GM10266 (cell line): ENCODE measurements at regions not wholly inside any gene's neighbourhood (a gene's known extent, or its start where the extent isn't known, plus 50 kb on each side); places are given as distances from the start of the nearest gene placed in this dataset.
"Not testable (repeated sequence)": the region's sequence is repeated elsewhere in the genome, so short reads cannot be mapped to it uniquely, and the experiment has no call there.

Source experiments
- DNase-seq: peaks from one replicate; pipeline ENCODE4 v3.0.0; 2012; ENCODE audit errors: extremely low spot score
- TF ChIP-seq, protein P1 (sequence below): IDR thresholded peaks from 2 replicates; pipeline ENCODE4 v1.5.1; 2012; ENCODE audit warnings: mild to moderate bottlenecking, low read depth; ENCODE audit not compliant: control insufficient read depth, insufficient read depth; ENCODE audit errors: missing control alignments

DNA sequence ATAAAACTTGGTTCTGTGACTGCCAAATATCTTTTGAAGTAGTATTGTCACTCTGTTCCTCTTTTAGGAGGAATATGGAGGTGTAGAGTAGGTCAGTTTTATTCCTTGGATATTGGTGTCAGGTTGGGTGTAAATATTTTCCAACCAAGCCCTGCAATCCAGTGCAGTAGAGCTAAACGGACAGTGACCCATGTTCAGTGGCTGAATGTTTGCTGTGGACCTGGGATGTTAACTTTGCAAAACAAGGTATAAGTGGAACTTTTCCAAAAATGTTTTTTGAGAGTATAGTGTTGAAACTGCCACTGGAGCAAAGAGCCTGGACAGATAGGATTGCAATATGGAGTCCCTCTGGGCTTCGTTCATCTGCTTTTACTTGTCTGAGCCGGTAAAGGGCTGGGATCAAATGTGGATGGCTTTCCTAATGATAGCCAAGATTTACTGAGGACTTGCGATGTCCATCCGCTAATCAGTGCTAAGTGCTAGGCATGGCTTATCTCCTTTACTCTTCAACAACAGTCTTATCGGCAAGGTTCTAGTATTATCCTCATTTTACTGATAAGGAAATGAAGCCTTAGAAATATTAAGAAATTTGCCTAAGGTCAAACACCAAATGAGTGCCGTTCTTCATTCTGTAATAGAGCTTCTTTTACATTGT, 69.0 kb upstream of the BACH2 start:
- TF ChIP-seq, protein P1, sequence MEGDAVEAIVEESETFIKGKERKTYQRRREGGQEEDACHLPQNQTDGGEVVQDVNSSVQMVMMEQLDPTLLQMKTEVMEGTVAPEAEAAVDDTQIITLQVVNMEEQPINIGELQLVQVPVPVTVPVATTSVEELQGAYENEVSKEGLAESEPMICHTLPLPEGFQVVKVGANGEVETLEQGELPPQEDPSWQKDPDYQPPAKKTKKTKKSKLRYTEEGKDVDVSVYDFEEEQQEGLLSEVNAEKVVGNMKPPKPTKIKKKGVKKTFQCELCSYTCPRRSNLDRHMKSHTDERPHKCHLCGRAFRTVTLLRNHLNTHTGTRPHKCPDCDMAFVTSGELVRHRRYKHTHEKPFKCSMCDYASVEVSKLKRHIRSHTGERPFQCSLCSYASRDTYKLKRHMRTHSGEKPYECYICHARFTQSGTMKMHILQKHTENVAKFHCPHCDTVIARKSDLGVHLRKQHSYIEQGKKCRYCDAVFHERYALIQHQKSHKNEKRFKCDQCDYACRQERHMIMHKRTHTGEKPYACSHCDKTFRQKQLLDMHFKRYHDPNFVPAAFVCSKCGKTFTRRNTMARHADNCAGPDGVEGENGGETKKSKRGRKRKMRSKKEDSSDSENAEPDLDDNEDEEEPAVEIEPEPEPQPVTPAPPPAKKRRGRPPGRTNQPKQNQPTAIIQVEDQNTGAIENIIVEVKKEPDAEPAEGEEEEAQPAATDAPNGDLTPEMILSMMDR: no peak
- DNase-seq: no peak

DNA sequence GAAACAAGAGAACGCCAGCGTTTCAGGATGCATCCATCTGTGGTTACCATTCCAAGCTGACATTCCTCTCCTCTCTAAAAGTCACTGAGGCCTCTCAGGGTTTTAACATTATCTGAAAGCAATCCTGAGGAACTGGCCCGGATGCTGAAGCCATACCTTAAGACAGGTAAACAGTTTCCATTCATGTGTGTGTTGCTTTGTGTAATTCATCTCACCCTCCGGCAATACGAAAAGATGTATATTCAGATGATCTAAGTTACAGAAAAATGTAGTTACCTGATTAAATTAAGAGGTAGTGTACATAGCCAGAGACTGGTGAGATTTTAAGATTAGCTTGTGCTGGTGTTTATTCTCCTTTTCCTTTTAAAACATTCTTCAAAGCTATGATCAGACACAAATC, 68.4 kb upstream of the BACH2 start:
- TF ChIP-seq, protein P1: no peak
- no peak for DNase-seq

DNA sequence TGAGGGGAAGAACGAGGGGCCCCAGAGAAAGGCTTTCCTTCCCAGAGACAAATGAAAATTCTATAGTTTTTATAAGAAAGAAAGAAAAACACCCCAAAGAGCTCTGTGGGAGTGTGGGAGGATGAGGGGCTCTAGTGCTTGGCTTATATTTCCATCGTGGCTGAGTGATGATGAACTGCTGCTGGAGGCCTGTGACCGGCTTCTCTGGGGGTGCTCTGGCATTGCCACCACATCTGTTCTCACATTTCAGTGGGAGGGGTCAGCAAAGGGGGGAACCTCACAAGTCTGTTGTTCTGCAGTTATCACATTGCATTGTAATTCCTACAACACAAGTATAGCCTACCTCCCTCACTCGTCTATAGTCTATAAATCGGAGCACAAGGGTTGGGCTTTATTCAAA, 67.6 kb upstream of the BACH2 start:
- TF ChIP-seq, protein P1: no peak

DNA sequence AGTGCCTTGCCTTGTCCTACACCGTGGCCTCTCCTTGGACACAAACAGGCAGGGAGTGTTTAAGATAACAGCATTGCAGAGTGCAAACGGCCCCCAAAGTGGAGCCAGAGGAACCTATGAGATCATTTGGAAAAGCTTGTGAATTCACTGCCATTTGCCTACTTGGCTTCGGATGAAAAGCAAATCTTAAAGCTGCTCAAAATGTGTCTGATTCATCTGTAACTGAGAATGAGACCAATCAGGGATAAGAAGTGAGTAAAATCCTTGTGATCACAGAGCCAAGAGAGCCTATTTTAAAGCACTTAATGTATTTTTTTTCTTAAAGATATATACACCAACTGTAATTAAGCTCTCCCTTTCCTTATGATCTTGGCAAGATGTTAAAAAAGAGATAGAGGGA, 65.7 kb upstream of the BACH2 start:
- DNase-seq: no peak
- TF ChIP-seq, protein P1: no peak

More for the DNA sequence above, 67.6 kb upstream of the BACH2 start:
- DNase-seq: no peak

DNA sequence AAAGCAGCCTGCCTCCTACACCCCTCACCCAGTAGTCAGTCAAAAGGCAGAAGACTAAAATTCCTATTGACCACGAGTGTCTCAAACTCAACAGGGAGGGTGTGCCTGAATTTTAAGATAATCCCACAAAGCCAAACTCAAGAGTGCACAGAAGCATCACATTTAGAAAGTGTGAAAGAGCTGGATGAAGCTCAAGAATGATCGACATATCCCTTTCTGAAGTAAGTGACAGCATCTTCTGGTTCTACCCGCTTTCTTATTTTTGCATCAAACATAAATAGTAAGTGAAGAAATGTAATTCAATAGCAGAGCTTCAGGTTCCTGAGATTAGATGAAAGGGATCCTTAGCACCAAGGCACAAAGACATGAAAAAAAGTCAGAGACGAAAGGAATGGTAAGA, 64.5 kb upstream of the BACH2 start:
- TF ChIP-seq, protein P1: no peak
- no peak for DNase-seq

DNA sequence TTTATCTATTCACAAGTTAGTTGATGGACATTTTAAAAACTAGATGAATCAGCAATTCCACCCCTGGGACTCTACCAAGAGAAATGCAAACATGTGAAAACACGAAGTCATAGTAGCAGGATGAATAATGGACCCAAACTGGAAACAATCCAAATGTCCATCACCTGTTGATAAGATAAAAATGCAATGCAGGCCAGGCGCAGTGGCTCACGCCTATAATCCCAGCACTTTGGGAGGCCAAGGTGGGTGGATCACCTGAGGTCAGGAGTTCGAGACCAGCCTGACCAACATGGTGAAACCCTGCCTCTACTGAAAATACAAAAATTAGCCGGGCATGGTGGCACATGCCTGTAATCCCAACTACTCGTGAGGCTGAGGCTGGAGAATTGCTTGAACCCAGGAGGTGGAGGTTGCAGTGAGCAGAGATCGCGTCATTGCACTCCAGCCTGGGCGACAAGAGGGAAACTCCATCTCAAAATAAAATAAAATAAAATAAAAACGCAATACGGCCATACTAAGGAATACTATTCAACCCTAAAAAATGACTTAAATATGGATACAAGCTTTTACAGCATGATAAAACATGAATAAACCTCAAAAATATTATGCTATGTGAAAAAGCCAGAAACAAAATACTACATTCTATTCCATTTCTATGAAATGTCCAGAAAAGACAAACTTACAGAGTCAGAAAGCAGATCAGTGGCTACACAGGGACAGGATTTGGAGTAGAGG, 61.6 kb upstream of the BACH2 start:
- DNase-seq: not testable (repeated sequence)

DNA sequence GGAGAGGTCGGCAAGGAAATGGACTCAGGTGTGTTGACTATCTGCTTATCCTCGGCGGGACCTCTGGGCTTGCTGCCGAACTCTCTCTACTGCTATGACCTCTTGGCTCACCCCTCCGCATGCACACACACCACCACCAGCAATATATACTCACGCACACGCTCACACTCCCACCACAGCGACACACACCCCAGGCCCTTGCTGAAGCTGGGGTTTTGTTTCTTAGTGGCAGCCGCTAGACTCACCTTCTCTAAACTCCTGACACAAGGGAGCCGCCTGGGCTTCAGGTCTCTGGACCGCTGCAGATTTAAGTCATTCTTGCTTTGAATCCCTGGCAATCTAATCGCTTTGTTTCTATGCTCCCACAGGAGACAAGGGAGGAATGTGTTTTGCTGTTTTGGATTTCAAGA, 59.4 kb upstream of the BACH2 start:
- no peak for DNase-seq
- TF ChIP-seq, protein P1: no peak
